ENCODE measurements at regions not wholly inside any gene's neighbourhood (a gene's known extent, or its start where the extent isn't known, plus 50 kb on each side); places are given as distances from the start of the nearest gene placed in this dataset.
A peak's percentile ranks its signal among the peaks of the same experiment; 100 is the strongest.

GRCh38 chr13:29713839-29714238 is 118.4 kb upstream of the SLC7A1 start:
- no peak for DNase-seq

DNA sequence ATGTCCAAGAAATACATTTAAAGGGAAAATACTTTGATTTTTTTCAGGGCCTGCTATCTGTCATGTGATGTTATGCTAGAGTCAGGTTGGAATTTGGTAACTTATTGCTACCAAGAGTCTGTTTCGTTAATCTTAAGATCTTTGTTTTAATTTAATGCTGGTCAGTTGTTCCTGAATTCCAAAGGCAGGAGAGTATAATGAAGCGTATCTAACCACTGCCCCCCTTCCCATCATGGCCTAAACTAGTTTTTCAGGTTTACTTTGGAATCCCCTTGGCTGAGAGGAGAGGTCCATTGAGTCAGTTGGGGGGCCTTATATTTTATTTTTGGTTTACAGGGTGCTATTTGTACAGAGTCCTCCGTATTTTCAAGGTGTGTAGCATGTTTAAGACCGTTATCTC is 116.3 kb upstream of the SLC7A1 start:
- no peak for DNase-seq

DNA sequence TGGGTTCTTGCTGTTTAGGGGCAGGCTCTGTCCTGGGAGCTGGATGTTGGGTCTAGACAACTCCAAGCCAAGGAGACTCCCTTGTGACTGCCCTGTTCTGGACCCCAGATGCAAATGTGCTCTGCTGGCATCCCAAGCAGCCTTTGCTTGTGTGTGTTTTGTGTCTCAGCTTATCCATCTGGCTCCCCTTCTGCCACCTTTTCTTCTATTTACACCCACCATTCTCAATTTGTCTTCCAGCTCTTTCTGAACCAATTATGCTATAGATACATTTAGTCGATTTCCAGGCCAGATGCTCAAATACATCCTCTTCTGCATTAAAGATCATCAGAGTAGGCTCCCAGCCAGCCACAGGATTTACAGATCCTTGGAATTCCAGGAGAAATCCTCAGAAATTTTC is 115.0 kb upstream of the SLC7A1 start:
- no peak for DNase-seq

GRCh38 chr13:29709407-29710069 is 114.0 kb upstream of the SLC7A1 start:
- DNase-seq: no peak

DNA sequence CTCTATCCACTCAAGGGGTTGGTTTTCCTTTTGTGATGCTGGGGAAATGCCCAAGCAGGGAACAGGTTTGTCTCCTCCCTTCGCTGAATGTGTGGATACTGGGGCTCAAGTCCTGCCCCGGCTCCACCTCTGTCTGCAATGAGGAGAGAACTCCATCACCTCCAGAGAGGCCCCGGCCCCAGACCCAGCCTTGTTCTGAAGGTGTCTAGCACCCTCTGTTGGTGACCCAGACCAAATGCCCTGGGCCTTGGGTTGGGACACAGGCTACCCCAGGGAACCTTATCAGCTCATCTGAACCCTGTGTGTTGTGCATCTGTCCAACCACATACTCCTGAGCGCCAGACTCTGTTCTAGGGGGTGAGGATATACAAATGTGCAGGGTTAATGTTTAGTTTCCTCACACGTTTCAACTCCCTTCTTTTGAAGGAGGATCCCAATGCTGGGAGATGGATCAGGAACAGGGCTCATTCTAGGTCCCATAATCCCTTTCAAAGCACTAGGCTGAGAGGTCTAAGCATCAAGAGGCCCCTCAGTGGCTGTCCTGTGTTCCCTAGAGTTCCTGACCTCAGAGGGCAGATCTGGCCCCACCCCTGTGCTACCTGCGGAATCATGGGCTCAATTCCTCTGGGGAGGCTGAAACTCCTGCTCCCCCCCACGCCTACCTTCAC is 112.5 kb upstream of the SLC7A1 start:
- peak; percentile 37 for DNase-seq

DNA sequence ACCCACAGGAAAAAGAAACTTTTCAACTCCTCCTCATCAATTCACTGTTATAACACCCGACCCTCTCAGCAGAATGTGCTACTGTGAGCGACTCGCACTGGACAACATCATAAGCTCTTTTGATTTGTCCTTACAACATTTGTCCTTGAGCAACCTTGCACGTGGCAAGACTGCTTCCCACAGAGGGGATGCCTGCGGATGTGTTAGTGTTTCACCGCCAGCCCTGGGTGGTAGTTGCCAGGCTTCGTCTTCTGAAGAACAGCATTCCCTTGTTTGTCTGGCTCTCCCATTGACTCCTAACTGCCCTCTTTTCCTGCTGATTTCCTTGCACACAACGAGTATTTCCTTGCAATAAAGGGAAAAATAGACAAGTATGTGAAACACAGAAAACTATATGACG is 111.4 kb upstream of the SLC7A1 start:
- DNase-seq: no peak

GRCh38 chr13:29704648-29705047 is 109.2 kb upstream of the SLC7A1 start:
- no peak for DNase-seq

GRCh38 chr13:29703421-29703820 is 107.9 kb upstream of the SLC7A1 start:
- DNase-seq: no peak

DNA sequence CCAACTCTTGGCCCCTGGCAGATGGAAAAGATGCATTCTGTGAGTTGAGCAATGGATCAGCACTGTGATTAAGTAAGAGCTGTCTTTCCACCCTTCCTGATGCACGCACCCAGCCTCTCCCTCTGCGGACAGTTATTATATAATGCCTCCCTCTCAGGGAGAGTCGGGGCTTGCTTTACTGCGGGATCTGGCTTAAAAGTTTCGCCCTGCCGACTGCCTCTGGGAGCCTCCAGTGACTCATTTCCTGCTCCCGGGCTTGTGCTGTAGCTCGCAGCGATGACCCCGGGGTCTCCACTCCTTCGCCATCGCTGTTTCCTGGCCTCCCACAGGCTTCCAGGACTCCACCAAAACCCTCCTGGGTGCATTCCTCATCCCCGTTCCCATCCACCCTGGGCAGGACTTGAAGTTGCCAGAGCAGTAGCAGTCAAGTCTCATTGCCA is 107.4 kb upstream of the SLC7A1 start:
- no peak for DNase-seq

DNA sequence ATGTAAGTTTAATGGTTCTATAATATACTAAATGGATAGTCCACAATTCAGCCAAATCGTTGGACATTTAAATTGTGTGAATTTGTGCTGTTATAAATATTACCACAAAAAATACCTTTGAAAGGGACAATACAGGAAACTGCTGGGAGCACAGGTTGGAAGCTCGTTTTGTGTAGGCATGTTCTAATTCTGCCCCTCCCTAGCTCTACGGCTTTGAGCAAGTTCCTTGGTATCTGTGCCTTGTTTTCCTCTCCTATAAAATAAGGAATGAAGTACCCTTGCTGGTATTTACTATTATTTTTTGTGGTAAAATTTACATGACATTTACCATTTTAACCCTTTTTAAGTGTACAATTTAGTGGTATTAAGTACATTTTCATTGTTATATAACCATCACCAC is 102.6 kb upstream of the SLC7A1 start:
- DNase-seq: no peak

- DNase-seq: no peak
These were observed 101.1 kb upstream of the SLC7A1 start for GRCh38 chr13:29696606-29697005.

DNA sequence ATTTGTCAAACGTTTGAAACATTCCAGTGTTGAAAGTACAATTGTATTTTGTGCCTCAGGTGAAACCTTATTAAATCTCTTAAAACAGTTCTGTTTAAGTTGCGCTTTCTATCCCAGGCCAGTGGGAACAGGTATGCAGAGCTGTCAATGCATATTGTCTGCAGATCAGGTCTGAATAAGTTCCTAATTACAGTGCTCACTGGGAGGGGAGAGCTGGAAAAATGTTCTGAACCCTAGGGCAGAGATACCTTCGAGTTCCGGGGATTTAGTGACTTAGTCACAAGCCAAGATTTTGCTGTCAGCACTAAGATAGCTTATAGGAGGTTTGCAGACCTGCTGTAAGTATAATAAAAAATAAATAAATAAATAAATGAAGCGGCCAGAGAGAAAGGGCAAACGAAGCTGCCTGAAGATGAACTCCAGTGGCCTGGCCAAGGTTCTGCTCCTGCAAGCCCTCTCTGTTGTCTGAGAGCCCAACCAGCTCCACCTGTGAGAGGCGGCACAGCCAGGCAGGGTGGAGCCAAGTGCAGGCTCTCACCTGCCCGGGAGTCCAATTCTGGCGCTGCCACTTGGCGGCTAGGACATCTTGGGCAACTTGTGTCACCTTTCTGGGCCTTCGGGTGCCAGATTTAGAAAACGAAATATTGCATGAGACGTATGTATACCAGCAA is 97.9 kb upstream of the SLC7A1 start:
- no peak for DNase-seq

GRCh38 chr13:29689548-29689947 is 94.1 kb upstream of the SLC7A1 start:
- no peak for DNase-seq

- no peak for DNase-seq
These were observed 92.7 kb upstream of the SLC7A1 start for GRCh38 chr13:29688193-29688592.

GRCh38 chr13:29684441-29684840 is 89.0 kb upstream of the SLC7A1 start:
- DNase-seq: no peak

- DNase-seq: no peak
These were observed 87.6 kb upstream of the SLC7A1 start for GRCh38 chr13:29683041-29683440.

GRCh38 chr13:29681864-29682263 is 86.4 kb upstream of the SLC7A1 start:
- no peak for DNase-seq

DNA sequence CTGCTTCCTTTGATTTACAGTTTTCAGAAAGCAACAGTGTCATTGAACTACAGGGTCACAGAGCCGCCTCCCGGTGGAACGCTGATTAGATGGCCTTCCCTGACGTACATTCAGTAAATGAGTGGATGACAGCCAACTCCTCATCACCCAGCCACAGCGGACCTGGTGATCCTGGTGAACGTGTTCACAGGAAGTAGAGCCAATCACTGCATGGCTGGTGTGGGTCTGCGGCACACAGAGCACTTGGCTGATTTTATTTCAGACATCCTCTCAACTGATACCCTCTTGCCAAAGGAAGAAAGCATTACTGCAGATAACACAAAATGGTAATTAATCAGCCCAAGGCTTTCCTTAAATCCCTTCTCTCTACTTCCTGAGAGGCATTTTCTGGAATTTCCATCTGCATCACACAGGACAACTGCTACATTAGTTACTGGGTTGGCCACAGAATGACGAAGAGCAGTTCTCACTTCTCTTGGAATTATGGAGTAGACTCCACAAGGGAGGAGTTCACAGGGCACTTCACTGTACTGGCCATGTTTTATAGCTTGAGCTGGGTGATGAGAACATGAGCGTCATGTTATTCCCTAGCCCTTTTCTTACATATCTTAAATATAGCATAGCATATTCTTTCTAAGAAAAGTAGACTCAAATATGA is 84.0 kb upstream of the SLC7A1 start:
- no peak for DNase-seq

DNA sequence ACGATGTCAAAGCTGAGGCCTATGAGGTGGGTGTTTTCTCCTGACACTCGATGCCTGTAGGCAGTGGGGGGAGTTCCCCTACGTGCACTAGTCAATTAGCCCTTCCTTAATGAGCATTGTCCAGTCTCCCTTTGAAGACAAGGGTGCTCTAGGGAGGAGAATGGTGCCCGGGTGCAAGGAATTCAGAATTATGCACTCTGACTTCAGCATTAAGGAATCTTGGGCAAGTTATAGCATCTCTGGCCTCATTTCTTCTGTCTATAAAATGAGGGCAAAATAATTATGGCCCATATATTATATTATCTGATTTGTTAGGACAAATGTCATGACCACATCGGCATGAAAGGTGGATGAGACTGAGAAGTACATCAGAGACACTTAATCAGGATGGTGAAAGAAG is 82.1 kb upstream of the SLC7A1 start:
- DNase-seq: no peak

GRCh38 chr13:29676941-29677452 is 81.5 kb upstream of the SLC7A1 start:
- no peak for DNase-seq

DNA sequence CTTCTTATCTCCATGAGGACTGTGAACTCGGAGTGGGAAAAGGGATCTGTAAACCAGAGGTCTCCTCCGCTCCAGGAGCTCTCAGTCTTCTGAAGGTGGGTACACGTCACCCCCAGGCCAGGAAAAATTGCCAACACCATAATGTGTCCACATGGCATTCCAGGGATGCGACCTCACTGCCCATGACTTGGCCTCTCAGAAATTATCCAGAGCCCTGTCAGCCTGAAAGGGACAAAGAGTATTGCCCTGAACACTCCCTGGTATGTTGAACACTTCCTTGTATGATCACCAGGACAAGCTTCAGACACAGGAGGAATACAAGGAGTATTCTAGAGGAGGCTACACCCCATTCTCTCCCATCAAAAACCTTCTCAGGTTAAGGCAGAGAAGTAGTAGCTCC is 81.0 kb upstream of the SLC7A1 start:
- no peak for DNase-seq

DNA sequence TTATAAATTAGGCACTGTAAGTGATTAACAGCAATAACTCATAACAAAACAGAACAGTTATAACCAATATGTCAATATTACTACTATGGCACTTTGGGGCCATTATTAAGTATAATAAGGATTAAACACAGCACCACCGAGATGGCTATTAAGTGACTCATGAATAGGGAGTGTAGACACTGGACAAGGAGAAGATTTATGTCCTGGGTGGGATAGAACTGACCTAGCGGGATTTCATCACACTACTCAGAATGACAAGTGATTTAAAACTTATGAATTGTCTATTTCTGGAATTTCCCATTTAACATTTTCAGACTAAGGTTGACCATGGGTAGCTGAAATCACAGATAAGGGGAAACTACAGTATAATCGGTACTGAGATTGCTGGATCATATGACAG is 79.0 kb upstream of the SLC7A1 start:
- DNase-seq: no peak

DNA sequence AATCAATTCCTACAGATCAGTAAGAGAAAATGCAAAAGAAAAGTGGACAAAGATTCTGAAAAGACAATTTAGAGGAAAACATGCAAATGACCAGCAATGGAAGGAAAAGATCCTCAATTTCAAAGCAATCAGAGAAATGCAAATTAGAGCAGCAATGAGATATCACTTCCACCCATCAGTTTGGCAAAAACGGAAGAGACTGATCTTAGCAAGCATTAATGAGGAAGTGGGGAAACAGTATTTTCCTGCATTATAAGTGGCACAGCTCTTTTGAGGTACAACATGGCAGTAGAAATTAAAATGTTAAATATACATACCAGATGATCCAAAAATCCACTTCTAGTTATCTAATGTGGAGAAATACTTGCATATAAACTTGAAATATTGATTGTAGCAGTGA is 69.1 kb upstream of the SLC7A1 start:
- no peak for DNase-seq
